SK-N-MC (cell line): ENCODE measurements at regions not wholly inside any gene's neighbourhood (a gene's known extent, or its start where the extent isn't known, plus 50 kb on each side); places are given as distances from the start of the nearest gene placed in this dataset.

Source experiments
- EZH2 ChIP-seq: fragments of 200-600 bp; sonication (generic); IDR thresholded peaks from one replicate; pipeline ENCODE4 v1.6.1; 2017; ENCODE audit warnings: antibody characterized with exemption
- FOXP2 ChIP-seq: optimal IDR thresholded peaks from 2 replicates; pipeline ENCODE3; 2011; ENCODE audit warnings: mild to moderate bottlenecking, moderate library complexity; ENCODE audit not compliant: insufficient read depth; ENCODE audit errors: extremely low read length, control extremely low read depth
- POLR2AphosphoS5 ChIP-seq: IDR thresholded peaks from 2 replicates; pipeline ENCODE4 v1.6.1; 2012; ENCODE audit warnings: mild to moderate bottlenecking, low read depth, low read length, borderline replicate concordance

- TF ChIP-seq EZH2, result no peak
- TF ChIP-seq POLR2AphosphoS5, result no peak
- TF ChIP-seq FOXP2, result no peak
Observed at GRCh38 chr1:30400507-30400906, 322.9 kb downstream of the MATN1 start.
